GM12874 (cell line): ENCODE measurements at regions not wholly inside any gene's neighbourhood (a gene's known extent, or its start where the extent isn't known, plus 50 kb on each side); places are given as distances from the start of the nearest gene placed in this dataset.

Source experiments
- TF ChIP-seq, protein P1 (sequence below): IDR thresholded peaks from 2 replicates; pipeline ENCODE4 v1.5.1; 2011; ENCODE audit warnings: low read depth, mild to moderate bottlenecking, control low read depth, low read length, moderate library complexity; ENCODE audit not compliant: insufficient read depth

DNA sequence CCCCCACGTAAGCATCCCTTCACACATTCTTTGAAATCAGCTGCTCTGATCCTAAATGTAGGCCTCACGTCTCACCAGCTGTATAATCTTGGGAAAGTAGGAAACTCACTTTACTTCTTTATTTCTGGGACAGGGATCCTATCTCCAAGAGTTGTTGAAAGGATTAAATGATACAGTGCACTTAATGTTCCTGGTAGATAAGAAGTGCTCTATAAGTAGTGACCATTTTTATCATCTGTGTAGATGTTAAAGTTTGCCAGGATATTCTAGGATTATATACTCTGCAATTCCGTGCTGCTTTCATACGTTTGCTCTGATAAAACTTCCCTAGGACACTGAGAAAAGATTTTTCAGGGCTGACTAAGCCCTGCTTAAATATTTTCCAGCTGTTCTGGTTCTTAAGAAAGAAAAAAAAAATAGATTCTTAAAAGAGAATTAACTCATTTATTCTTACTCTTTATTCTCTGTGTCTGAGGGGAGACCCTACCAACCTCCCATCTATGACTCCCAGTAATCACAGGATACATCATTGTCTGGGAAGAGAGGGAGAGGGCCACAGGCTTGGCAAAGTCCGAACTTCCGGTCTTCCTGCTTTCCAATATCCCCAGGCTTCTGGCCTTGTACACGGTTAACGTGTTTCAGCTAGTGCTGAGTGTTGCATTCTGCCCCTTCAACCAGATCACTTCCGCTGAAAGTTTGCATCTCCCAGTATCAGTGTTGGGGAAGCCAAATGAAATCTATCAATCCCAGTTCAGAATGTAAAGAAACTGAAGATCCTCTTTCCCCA lies 269.2 kb downstream of the TRIML1 start:
- TF ChIP-seq, protein P1, sequence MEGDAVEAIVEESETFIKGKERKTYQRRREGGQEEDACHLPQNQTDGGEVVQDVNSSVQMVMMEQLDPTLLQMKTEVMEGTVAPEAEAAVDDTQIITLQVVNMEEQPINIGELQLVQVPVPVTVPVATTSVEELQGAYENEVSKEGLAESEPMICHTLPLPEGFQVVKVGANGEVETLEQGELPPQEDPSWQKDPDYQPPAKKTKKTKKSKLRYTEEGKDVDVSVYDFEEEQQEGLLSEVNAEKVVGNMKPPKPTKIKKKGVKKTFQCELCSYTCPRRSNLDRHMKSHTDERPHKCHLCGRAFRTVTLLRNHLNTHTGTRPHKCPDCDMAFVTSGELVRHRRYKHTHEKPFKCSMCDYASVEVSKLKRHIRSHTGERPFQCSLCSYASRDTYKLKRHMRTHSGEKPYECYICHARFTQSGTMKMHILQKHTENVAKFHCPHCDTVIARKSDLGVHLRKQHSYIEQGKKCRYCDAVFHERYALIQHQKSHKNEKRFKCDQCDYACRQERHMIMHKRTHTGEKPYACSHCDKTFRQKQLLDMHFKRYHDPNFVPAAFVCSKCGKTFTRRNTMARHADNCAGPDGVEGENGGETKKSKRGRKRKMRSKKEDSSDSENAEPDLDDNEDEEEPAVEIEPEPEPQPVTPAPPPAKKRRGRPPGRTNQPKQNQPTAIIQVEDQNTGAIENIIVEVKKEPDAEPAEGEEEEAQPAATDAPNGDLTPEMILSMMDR, result no peak

DNA sequence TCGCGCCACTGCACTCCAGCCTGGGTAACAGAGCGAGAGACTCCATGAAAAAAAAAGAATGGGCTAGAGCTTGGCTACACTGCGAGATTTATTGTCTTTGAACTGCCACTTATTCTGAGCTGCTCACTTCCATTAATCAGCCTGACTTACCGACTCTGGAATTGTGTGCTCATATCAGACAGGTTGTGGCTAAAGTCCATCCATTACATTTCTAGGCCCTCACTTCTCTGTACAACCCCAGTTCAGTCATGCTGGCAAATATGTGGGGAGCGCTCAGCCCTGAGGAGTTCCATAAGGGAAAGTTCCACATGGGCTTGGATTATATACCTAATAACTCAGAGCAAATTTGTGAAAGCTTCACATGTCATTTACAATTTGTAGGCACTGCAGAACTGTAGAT lies 270.6 kb downstream of the TRIML1 start:
- TF ChIP-seq, protein P1, result no peak

GRCh38 chr4:188411805-188412204 lies 272.6 kb downstream of the TRIML1 start:
- TF ChIP-seq, protein P1, result no peak

DNA sequence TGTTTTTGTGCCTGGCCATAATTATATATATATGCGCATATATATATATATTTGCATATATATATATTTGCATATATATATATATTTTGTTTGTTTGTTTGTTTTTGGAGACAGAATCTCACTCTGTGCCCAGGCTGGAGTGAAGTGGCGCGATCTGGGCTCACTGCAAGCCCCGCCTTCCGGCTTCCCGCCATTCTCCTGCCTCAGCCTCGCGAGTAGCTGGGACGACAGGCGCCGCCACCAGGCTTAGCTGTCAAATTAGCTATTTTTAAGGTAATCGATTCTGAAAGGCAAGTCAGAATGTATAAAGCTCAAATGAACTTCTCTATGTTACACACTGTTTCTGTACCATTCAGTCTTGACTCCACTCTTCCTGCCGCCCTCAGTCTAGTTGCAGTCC lies 273.3 kb downstream of the TRIML1 start:
- TF ChIP-seq, protein P1, result no peak

DNA sequence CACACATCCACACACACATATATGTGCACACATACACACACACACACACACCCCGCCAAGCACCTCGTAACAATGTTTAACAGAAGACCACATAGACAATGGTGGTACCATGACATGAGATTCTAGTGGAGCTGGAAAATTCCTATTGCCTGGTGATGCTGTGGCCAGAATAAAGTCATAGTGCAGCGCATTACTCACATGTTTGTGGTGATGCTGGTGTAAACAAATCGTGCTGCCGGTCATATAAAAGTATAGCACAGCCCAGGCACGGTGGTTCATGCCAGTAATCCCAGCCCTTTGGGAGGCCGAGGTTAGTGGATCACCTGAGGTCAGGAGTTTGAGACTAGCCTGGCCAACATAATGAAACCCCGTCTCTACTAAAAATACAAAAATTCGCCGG lies 275.2 kb downstream of the TRIML1 start:
- TF ChIP-seq, protein P1, result no peak

- TF ChIP-seq, protein P1, result no peak
These were observed 277.9 kb downstream of the TRIML1 start for GRCh38 chr4:188417181-188417580.

DNA sequence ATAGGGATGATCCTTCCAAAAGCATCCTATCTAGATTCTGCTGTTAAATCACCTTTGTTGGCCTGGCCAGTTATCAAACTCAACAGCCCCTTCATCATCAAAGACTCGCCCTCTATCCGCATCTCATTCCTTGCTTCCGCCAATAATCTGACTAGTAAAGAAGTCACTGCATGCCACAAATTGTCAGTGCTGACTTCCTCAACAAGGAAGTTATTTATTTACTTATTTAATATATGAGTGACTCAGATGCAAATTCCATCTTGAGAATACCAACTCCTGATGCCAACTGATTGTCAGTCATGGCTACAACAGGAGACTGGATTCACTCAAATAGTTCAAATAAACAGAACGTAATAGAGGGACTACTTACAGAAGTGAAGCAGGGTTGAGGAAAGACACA lies 283.8 kb downstream of the TRIML1 start:
- TF ChIP-seq, protein P1, result no peak
